Neural crest cell (in vitro differentiated cells): ENCODE measurements at regions not wholly inside any gene's neighbourhood (a gene's known extent, or its start where the extent isn't known, plus 50 kb on each side); places are given as distances from the start of the nearest gene placed in this dataset.
A peak's percentile ranks its signal among the peaks of the same experiment; 100 is the strongest.

Source experiments
- DNase-seq: peaks from one replicate; pipeline ENCODE4 v3.0.0; 2021; ENCODE audit warnings: low read depth, mixed read lengths, low spot score
- H3K27ac Mint-ChIP-seq: one replicate; pipeline ENCODE4 v1.8.0; 2021; ENCODE audit warnings: mild to moderate bottlenecking, mixed read lengths; ENCODE audit not compliant: unreplicated experiment
- H3K27me3 Mint-ChIP-seq: 2 replicates; pipeline ENCODE4 v1.8.0; 2021; ENCODE audit warnings: low read depth, mild to moderate bottlenecking, mixed read lengths
- H3K36me3 Mint-ChIP-seq: 2 replicates; pipeline ENCODE4 v1.8.0; 2021; ENCODE audit warnings: low read depth, mild to moderate bottlenecking, mixed read lengths
- H3K4me1 Mint-ChIP-seq: 2 replicates; pipeline ENCODE4 v1.8.0; 2021; ENCODE audit warnings: mixed read lengths
- H3K4me3 Mint-ChIP-seq: one replicate; pipeline ENCODE4 v1.8.0; 2021; ENCODE audit warnings: mild to moderate bottlenecking, mixed read lengths
- H3K9me3 Mint-ChIP-seq: 2 replicates; pipeline ENCODE4 v1.8.0; 2021; ENCODE audit warnings: mixed read lengths
- CTCF ChIP-seq: fragments of 200-600 bp; sonication (generic); conservative IDR thresholded peaks from 2 replicates; pipeline ENCODE4 v1.5.0; 2021; ENCODE audit warnings: antibody characterized with exemption, mild to moderate bottlenecking

GRCh38 chr5:89703817-89704216 lies 705.7 kb downstream of the CETN3 start:
- no peak for DNase-seq
- no peak overlapping the region for H3K4me3 Mint-ChIP-seq
- no peak for TF ChIP-seq CTCF
- H3K9me3 Mint-ChIP-seq, result peaks cover 3% of the 10 kb centered on the region
- H3K27me3 Mint-ChIP-seq, result no peaks in the 10 kb centered on the region
- peaks cover 2% of the 10 kb centered on the region for H3K36me3 Mint-ChIP-seq
- peaks cover 27% of the 10 kb centered on the region for H3K4me1 Mint-ChIP-seq
- H3K27ac Mint-ChIP-seq, result peak overlapping the region; percentile 69

GRCh38 chr5:89698028-89698427 lies 711.5 kb downstream of the CETN3 start:
- Mint-ChIP-seq H3K4me1 (peaks cover 6% of the 10 kb centered on the region), H3K27ac (no peak overlapping the region), H3K27me3 (no peaks in the 10 kb centered on the region), H3K36me3 (peaks cover 2% of the 10 kb centered on the region), H3K9me3 (peaks cover 6% of the 10 kb centered on the region), H3K4me3 (no peak overlapping the region)
- no peak for DNase-seq
- no peak for TF ChIP-seq CTCF

GRCh38 chr5:89697581-89697980 lies 712.0 kb downstream of the CETN3 start:
- no peak for TF ChIP-seq CTCF
- Mint-ChIP-seq H3K9me3 (peaks cover 6% of the 10 kb centered on the region), H3K4me3 (no peak overlapping the region), H3K27me3 (no peaks in the 10 kb centered on the region), H3K36me3 (peaks cover 2% of the 10 kb centered on the region), H3K27ac (no peak overlapping the region), H3K4me1 (peaks cover 5% of the 10 kb centered on the region)
- no peak for DNase-seq

- Mint-ChIP-seq H3K4me1 (peaks cover 5% of the 10 kb centered on the region), H3K4me3 (no peak overlapping the region), H3K27ac (no peak overlapping the region), H3K9me3 (peaks cover 3% of the 10 kb centered on the region), H3K36me3 (no peaks in the 10 kb centered on the region), H3K27me3 (no peaks in the 10 kb centered on the region)
- DNase-seq, result no peak
- TF ChIP-seq CTCF, result no peak
Measured at GRCh38 chr5:89695371-89695770, 714.2 kb downstream of the CETN3 start.

- H3K9me3 Mint-ChIP-seq, result peaks cover 3% of the 10 kb centered on the region
- H3K4me1 Mint-ChIP-seq, result peaks cover 5% of the 10 kb centered on the region
- TF ChIP-seq CTCF, result no peak
- H3K36me3 Mint-ChIP-seq, result no peaks in the 10 kb centered on the region
- H3K4me3 Mint-ChIP-seq, result no peak overlapping the region
- no peaks in the 10 kb centered on the region for H3K27me3 Mint-ChIP-seq
- H3K27ac Mint-ChIP-seq, result no peak overlapping the region
- no peak for DNase-seq
Measured at GRCh38 chr5:89694026-89694550, 715.5 kb downstream of the CETN3 start.

GRCh38 chr5:89690331-89690730 lies 719.2 kb downstream of the CETN3 start:
- H3K9me3 Mint-ChIP-seq, result no peaks in the 10 kb centered on the region
- H3K4me3 Mint-ChIP-seq, result no peak overlapping the region
- TF ChIP-seq CTCF, result no peak
- H3K27ac Mint-ChIP-seq, result no peak overlapping the region
- DNase-seq, result no peak
- H3K4me1 Mint-ChIP-seq, result peaks cover 11% of the 10 kb centered on the region
- no peaks in the 10 kb centered on the region for H3K36me3 Mint-ChIP-seq
- no peaks in the 10 kb centered on the region for H3K27me3 Mint-ChIP-seq
